KG1 (cell line): ENCODE measurements at regions not wholly inside any gene's neighbourhood (a gene's known extent, or its start where the extent isn't known, plus 50 kb on each side); places are given as distances from the start of the nearest gene placed in this dataset.
A peak's percentile ranks its signal among the peaks of the same experiment; 100 is the strongest.
"Not testable (repeated sequence)": the region's sequence is repeated elsewhere in the genome, so short reads cannot be mapped to it uniquely, and the experiment has no call there.

Experiments used
- DNase-seq: peaks from one replicate; lab custom pipeline; 2025; lab: John Stamatoyannopoulos, UW

- DNase-seq, result no peak
Measured at GRCh38 chr2:12452185-12452584, 264.6 kb upstream of the TRIB2 start.

- DNase-seq, result no peak
Measured at GRCh38 chr2:12453731-12454130, 263.0 kb upstream of the TRIB2 start.

GRCh38 chr2:12455661-12456060 is 261.1 kb upstream of the TRIB2 start:
- DNase-seq, result no peak

- DNase-seq, result peak; percentile 88
Measured at GRCh38 chr2:12456293-12457106, 260.2 kb upstream of the TRIB2 start.

GRCh38 chr2:12457831-12458230 is 258.9 kb upstream of the TRIB2 start:
- DNase-seq, result no peak

- no peak for DNase-seq
Measured at GRCh38 chr2:12463189-12463588, 253.5 kb upstream of the TRIB2 start.

- DNase-seq, result no peak
Measured at GRCh38 chr2:12465631-12466135, 251.1 kb upstream of the TRIB2 start.

- DNase-seq, result no peak
Measured at GRCh38 chr2:12467303-12467702, 249.4 kb upstream of the TRIB2 start.

GRCh38 chr2:12469141-12469561 is 247.6 kb upstream of the TRIB2 start:
- DNase-seq, result no peak

- DNase-seq, result not testable (repeated sequence)
Measured at GRCh38 chr2:12472265-12472664, 244.5 kb upstream of the TRIB2 start.

- DNase-seq, result no peak
Measured at GRCh38 chr2:12478151-12479064, 238.3 kb upstream of the TRIB2 start.

- DNase-seq, result no peak
Measured at GRCh38 chr2:12479065-12479601, 237.6 kb upstream of the TRIB2 start.

GRCh38 chr2:12484536-12485115 is 232.1 kb upstream of the TRIB2 start:
- DNase-seq, result no peak

- no peak for DNase-seq
Measured at GRCh38 chr2:12486205-12487118, 230.3 kb upstream of the TRIB2 start.

- DNase-seq, result no peak
Measured at GRCh38 chr2:12487253-12488004, 229.3 kb upstream of the TRIB2 start.

- no peak for DNase-seq
Measured at GRCh38 chr2:12488352-12489318, 228.1 kb upstream of the TRIB2 start.

GRCh38 chr2:12490641-12491040 is 226.1 kb upstream of the TRIB2 start:
- DNase-seq, result no peak

- not testable (repeated sequence) for DNase-seq
Measured at GRCh38 chr2:12492360-12492759, 224.4 kb upstream of the TRIB2 start.

- no peak for DNase-seq
Measured at GRCh38 chr2:12493031-12493513, 223.7 kb upstream of the TRIB2 start.
